Spleen (tissue), 11 donors: ENCODE measurements at regions not wholly inside any gene's neighbourhood (a gene's known extent, or its start where the extent isn't known, plus 50 kb on each side); places are given as distances from the start of the nearest gene placed in this dataset.
"Not testable (repeated sequence)": the region's sequence is repeated elsewhere in the genome, so short reads cannot be mapped to it uniquely, and the experiment has no call there.

ENCODE experiments used
- DNase-seq: peaks from one replicate; pipeline ENCODE4 v3.0.0-alpha.2; 2020
- H3K27ac ChIP-seq, 8 donors: fragments of 200-600 bp; sonication (generic) in 7 of 8; 1 replicate in 4 of 8; 2 replicates in 4 of 8; pipeline versions ENCODE4 v1.5.0 to v1.8.0; 2016 to 2021; ENCODE audit warnings: inconsistent platforms in 4 of 8, mild to moderate bottlenecking in 4 of 8, moderate library complexity in 1 of 8
- H3K27me3 ChIP-seq, 7 donors: fragments of 200-600 bp; sonication (generic) in 6 of 7; replicated peaks in 1 of 7; 1 replicate in 4 of 7; 2 replicates in 3 of 7; pipeline versions ENCODE4 v1.5.0 to v1.8.0; 2016 to 2021; ENCODE audit warnings: inconsistent platforms in 3 of 7, mild to moderate bottlenecking in 1 of 7
- H3K36me3 ChIP-seq, 6 donors: fragments of 200-600 bp; sonication (generic) in 5 of 6; 1 replicate in 4 of 6; 2 replicates in 2 of 6; pipeline versions ENCODE4 v1.5.0 to v1.8.0; 2016 to 2021; ENCODE audit warnings: inconsistent platforms in 2 of 6
- H3K4me1 ChIP-seq, 6 donors: fragments of 200-600 bp; sonication (generic) in 5 of 6; 1 replicate in 3 of 6; 2 replicates in 3 of 6; pipeline versions ENCODE4 v1.5.0 to v1.8.0; 2016 to 2021; ENCODE audit warnings: inconsistent platforms in 3 of 6
- H3K4me3 ChIP-seq, 8 donors: fragments of 200-600 bp; sonication (generic) in 7 of 8; 1 replicate in 4 of 8; 2 replicates in 4 of 8; pipeline versions ENCODE4 v1.5.0 to v1.8.0; 2016 to 2021; ENCODE audit warnings: inconsistent platforms in 4 of 8, mild to moderate bottlenecking in 4 of 8, moderate library complexity in 2 of 8
- H3K9me3 ChIP-seq, 8 donors: fragments of 200-600 bp; sonication (generic) in 7 of 8; 1 replicate in 4 of 8; 2 replicates in 4 of 8; pipeline versions ENCODE4 v1.5.0 to v1.8.0; 2016 to 2021; ENCODE audit warnings: inconsistent platforms in 4 of 8
- CTCF ChIP-seq, 11 experiments: fragments of 200-600 bp in 7 of 11; fragments of 450-650 bp in 4 of 11; sonication (generic) in 4 of 11; IDR thresholded peaks in 8 of 11; conservative IDR thresholded peaks in 3 of 11; 1 replicate in 7 of 11; 2 replicates in 4 of 11; pipeline versions ENCODE4 v1.4.0 to v1.8.0; 2016 to 2021; ENCODE audit warnings: antibody characterized with exemption in 11 of 11, inconsistent platforms in 4 of 11, mild to moderate bottlenecking in 1 of 11
- POLR2A ChIP-seq, 3 donors: fragments of 450-650 bp; IDR thresholded peaks; one replicate each; pipeline ENCODE4 v1.5.1; 2017; ENCODE audit warnings: antibody characterized with exemption in 3 of 3, mild to moderate bottlenecking in 1 of 3
- POLR2AphosphoS5 ChIP-seq, 3 donors: sonication (generic); formaldehyde crosslinking; IDR thresholded peaks; one replicate each; pipeline ENCODE4 v1.5.1; 2017; ENCODE audit warnings: antibody characterized with exemption in 3 of 3
- WGBS, 5 donors: extraction: QIAGEN DNeasy Blood & Tissue Kit in 3 of 5; methylation state at CpG; one replicate each; pipeline versions ENCODE4 v1.1.5 to v1.1.7; 2013 to 2018; 5-methylcytosine and 5-hydroxymethylcytosine counted together
- intact Hi-C: fragments of 100-400 bp; cut with DNase I; formaldehyde crosslinking; loops from one replicate; pipeline ENCODE4 v1.15.0; 2023; ENCODE audit warnings: low total_unique reads
- donor health status: healthy with polysubstance abuse.
- donor health status: DM: no; HTN: no; CAD: no; lungs with moderate emphysema.
- donor health status: DM: no; HTN: no; CAD: no.
- donor health status: Bipolar disorder and iron deficiency.
- donor health status: healthy.
- donor health status: DM: no; HTN: no; CAD: no.
- donor health status: DM: yes; HTN: yes; CAD: no.

- H3K36me3 ChIP-seq, result no peaks in the 10 kb centered on the region
- 89 to 93% (median 90%) methylated on average over 9 of the region's 9 CpGs for WGBS, 5 donors
- TF ChIP-seq POLR2A (IDR thresholded peaks at IDR 0.05) (no peak), POLR2AphosphoS5 (IDR thresholded peaks at IDR 0.05) (no peak), CTCF (IDR thresholded peaks at IDR 0.05 in 8 of 11, conservative IDR thresholded peaks at IDR 0.05 in 3 of 11) (no peak)
Measured at GRCh38 chr4:28508636-28509035, 1648.0 kb downstream of the STIM2 start.

GRCh38 chr4:28514766-28515165 lies 1654.1 kb downstream of the STIM2 start:
- intact Hi-C loops, H3K27me3 ChIP-seq, DNase-seq, H3K4me1 ChIP-seq, H3K4me3 ChIP-seq, H3K27ac ChIP-seq, H3K36me3 ChIP-seq: not testable (repeated sequence)
- 89 to 96% (median 93%) methylated on average over 10 to 30 of the region's 30 CpGs for WGBS, 5 donors
- peaks cover 0 to 11% (median 0%) of the 10 kb centered on the region in 8 donors for H3K9me3 ChIP-seq

More at GRCh38 chr4:28508636-28509035, 1648.0 kb downstream of the STIM2 start:
- H3K4me3 ChIP-seq, result no peak overlapping the region
- H3K27me3 ChIP-seq, result no peaks in the 10 kb centered on the region
- H3K4me1 ChIP-seq, result no peaks in the 10 kb centered on the region
- no peak for DNase-seq
- intact Hi-C loops, result no loop called here
- H3K9me3 ChIP-seq, result peaks cover 0 to 17% (median 0%) of the 10 kb centered on the region in 8 donors
- no peak overlapping the region for H3K27ac ChIP-seq

GRCh38 chr4:28518561-28519165 lies 1658.0 kb downstream of the STIM2 start:
- H3K27ac ChIP-seq, result no peak overlapping the region
- H3K27me3 ChIP-seq, result no peaks in the 10 kb centered on the region
- intact Hi-C loops, result no loop called here
- H3K4me1 ChIP-seq, result no peaks in the 10 kb centered on the region
- WGBS, 5 donors, result 50 to 71% (median 69%) methylated on average over 1 of the region's 1 CpG
- TF ChIP-seq POLR2A (IDR thresholded peaks at IDR 0.05), result no peak
- TF ChIP-seq POLR2AphosphoS5 (IDR thresholded peaks at IDR 0.05), result no peak
- no peak for TF ChIP-seq CTCF (IDR thresholded peaks at IDR 0.05 in 8 of 11, conservative IDR thresholded peaks at IDR 0.05 in 3 of 11)
- DNase-seq, result no peak
- H3K4me3 ChIP-seq, result no peak overlapping the region
- peaks cover 0 to 7% (median 0%) of the 10 kb centered on the region in 8 donors for H3K9me3 ChIP-seq
- no peaks in the 10 kb centered on the region for H3K36me3 ChIP-seq

GRCh38 chr4:28523681-28524190 lies 1663.1 kb downstream of the STIM2 start:
- intact Hi-C loops, result no loop called here
- 74 to 90% (median 83%) methylated on average over 3 of the region's 3 CpGs for WGBS, 5 donors

More at GRCh38 chr4:28523681-28524190, 1663.1 kb downstream of the STIM2 start:
- TF ChIP-seq POLR2A (IDR thresholded peaks at IDR 0.05), result no peak
- TF ChIP-seq POLR2AphosphoS5 (IDR thresholded peaks at IDR 0.05), result no peak
- no peak for TF ChIP-seq CTCF (IDR thresholded peaks at IDR 0.05 in 8 of 11, conservative IDR thresholded peaks at IDR 0.05 in 3 of 11)
- Histone ChIP-seq H3K4me3 (no peak overlapping the region), H3K27ac (no peak overlapping the region), H3K36me3 (no peaks in the 10 kb centered on the region), H3K27me3 (no peaks in the 10 kb centered on the region), H3K4me1 (no peaks in the 10 kb centered on the region), H3K9me3 (no peaks in the 10 kb centered on the region)
- DNase-seq, result no peak
